GM12878 (cell line): ENCODE measurements at regions not wholly inside any gene's neighbourhood (a gene's known extent, or its start where the extent isn't known, plus 50 kb on each side); places are given as distances from the start of the nearest gene placed in this dataset.

ENCODE experiments used
- CHD1 ChIP-seq: IDR thresholded peaks from 2 replicates; pipeline ENCODE4 v1.6.1; 2012; ENCODE audit warnings: low read depth, low read length, improper control_type of control experiment
- CHD4 ChIP-seq: fragments of 200-600 bp; sonication (generic); IDR thresholded peaks from 2 replicates; pipeline ENCODE4 v1.6.1; 2016; ENCODE audit warnings: mild to moderate bottlenecking
- CREB1 ChIP-seq: IDR thresholded peaks from 2 replicates; pipeline ENCODE4 v1.6.1; 2012; ENCODE audit warnings: low read depth, mild to moderate bottlenecking, inconsistent platforms
- CTCF ChIP-seq, 3 experiments: IDR thresholded peaks in 2 of 3; conservative IDR thresholded peaks in 1 of 3; 2 replicates each; pipeline ENCODE4 v1.5.1; 2011; ENCODE audit warnings: low read depth in 3 of 3, low read length in 3 of 3, mild to moderate bottlenecking in 3 of 3, control low read depth in 2 of 3, moderate library complexity in 2 of 3, inconsistent platforms in 1 of 3, mixed read lengths in 1 of 3; ENCODE audit not compliant: control insufficient read depth in 2 of 3, insufficient read depth in 1 of 3; ENCODE audit errors: extremely low read depth in 1 of 3
- ESRRA ChIP-seq: IDR thresholded peaks from 2 replicates; pipeline ENCODE4 v1.6.1; 2012; ENCODE audit warnings: mild to moderate bottlenecking, low read length, improper control_type of control experiment
- HDAC6 ChIP-seq: fragments of 200-600 bp; sonication (generic); IDR thresholded peaks from one replicate; pipeline ENCODE4 v1.8.0; 2017; ENCODE audit warnings: antibody characterized with exemption; ENCODE audit not compliant: unreplicated experiment
- JUND ChIP-seq: IDR thresholded peaks from 2 replicates; pipeline ENCODE4 v1.6.1; 2012; ENCODE audit warnings: low read depth, mild to moderate bottlenecking, low read length, improper control_type of control experiment, moderate library complexity
- NR2C2 ChIP-seq: IDR thresholded peaks from 2 replicates; pipeline ENCODE4 v1.6.1; 2011; ENCODE audit warnings: borderline replicate concordance, low read depth; ENCODE audit not compliant: control insufficient read depth, insufficient read length
- PAX5 ChIP-seq: IDR thresholded peaks from 2 replicates; pipeline ENCODE4 v1.6.1; 2011; ENCODE audit warnings: low read depth, low read length, borderline replicate concordance
- SMC3 ChIP-seq: IDR thresholded peaks from 2 replicates; pipeline ENCODE4 v1.6.1; 2011; ENCODE audit warnings: low read length, improper control_type of control experiment, borderline replicate concordance
- TBL1XR1 ChIP-seq: IDR thresholded peaks from 2 replicates; pipeline ENCODE4 v1.6.1; 2012; ENCODE audit warnings: low read depth, low read length, improper control_type of control experiment
- TF ChIP-seq, protein P1 (sequence below): IDR thresholded peaks from 2 replicates; pipeline ENCODE4 v1.6.1; 2012; ENCODE audit warnings: low read depth, low read length, improper control_type of control experiment
- TF ChIP-seq, protein P2 (sequence below): fragments of 450-650 bp; IDR thresholded peaks from 2 replicates; pipeline ENCODE4 v1.6.1; 2017; ENCODE audit warnings: mild to moderate bottlenecking, moderate library complexity
- TF ChIP-seq, protein P3 (sequence below): fragments of 450-650 bp; IDR thresholded peaks from 2 replicates; pipeline ENCODE4 v1.6.1; 2017; ENCODE audit warnings: mild to moderate bottlenecking, moderate library complexity

DNA sequence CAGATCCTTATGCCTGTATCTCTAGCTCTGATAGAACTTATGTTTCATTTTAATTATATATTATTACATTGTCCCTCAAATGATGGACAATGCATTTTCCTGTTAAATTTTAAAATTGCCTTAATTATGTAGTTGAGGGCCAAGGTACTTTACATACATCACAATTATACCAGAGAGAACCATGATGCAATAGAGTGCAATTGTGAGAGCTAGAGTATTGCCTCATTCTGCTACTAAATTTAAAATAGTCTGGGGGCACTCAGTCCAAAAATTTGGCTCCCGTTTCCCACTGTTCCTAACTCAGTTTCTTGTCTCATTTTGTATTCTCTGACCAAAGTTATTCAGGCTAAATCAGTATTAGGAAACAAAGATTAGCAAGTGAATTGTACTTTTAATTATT is 378.5 kb upstream of the ZFP42 start:
- TF ChIP-seq CTCF (IDR thresholded peaks at IDR 0.05 in 2 of 3, conservative IDR thresholded peaks at IDR 0.05 in 1 of 3; ENCODE audit: control insufficient read depth in 2 of 3, extremely low read depth in 1 of 3, insufficient read depth in 1 of 3, low read depth in 3 of 3, low read length in 3 of 3), result no peak
- TF ChIP-seq, protein P1, sequence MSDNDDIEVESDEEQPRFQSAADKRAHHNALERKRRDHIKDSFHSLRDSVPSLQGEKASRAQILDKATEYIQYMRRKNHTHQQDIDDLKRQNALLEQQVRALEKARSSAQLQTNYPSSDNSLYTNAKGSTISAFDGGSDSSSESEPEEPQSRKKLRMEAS, result no peak
- no peak for TF ChIP-seq CREB1
- no peak for TF ChIP-seq JUND
- TF ChIP-seq SMC3, result no peak
- no peak for TF ChIP-seq HDAC6
- TF ChIP-seq CHD1, result no peak
- no peak for TF ChIP-seq TBL1XR1
- no peak for TF ChIP-seq CHD4
- TF ChIP-seq, protein P2, sequence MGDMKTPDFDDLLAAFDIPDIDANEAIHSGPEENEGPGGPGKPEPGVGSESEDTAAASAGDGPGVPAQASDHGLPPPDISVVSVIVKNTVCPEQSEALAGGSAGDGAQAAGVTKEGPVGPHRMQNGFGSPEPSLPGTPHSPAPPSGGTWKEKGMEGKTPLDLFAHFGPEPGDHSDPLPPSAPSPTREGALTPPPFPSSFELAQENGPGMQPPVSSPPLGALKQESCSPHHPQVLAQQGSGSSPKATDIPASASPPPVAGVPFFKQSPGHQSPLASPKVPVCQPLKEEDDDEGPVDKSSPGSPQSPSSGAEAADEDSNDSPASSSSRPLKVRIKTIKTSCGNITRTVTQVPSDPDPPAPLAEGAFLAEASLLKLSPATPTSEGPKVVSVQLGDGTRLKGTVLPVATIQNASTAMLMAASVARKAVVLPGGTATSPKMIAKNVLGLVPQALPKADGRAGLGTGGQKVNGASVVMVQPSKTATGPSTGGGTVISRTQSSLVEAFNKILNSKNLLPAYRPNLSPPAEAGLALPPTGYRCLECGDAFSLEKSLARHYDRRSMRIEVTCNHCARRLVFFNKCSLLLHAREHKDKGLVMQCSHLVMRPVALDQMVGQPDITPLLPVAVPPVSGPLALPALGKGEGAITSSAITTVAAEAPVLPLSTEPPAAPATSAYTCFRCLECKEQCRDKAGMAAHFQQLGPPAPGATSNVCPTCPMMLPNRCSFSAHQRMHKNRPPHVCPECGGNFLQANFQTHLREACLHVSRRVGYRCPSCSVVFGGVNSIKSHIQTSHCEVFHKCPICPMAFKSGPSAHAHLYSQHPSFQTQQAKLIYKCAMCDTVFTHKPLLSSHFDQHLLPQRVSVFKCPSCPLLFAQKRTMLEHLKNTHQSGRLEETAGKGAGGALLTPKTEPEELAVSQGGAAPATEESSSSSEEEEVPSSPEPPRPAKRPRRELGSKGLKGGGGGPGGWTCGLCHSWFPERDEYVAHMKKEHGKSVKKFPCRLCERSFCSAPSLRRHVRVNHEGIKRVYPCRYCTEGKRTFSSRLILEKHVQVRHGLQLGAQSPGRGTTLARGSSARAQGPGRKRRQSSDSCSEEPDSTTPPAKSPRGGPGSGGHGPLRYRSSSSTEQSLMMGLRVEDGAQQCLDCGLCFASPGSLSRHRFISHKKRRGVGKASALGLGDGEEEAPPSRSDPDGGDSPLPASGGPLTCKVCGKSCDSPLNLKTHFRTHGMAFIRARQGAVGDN, result no peak
- no peak for TF ChIP-seq PAX5
- no peak for TF ChIP-seq ESRRA
- TF ChIP-seq, protein P3, sequence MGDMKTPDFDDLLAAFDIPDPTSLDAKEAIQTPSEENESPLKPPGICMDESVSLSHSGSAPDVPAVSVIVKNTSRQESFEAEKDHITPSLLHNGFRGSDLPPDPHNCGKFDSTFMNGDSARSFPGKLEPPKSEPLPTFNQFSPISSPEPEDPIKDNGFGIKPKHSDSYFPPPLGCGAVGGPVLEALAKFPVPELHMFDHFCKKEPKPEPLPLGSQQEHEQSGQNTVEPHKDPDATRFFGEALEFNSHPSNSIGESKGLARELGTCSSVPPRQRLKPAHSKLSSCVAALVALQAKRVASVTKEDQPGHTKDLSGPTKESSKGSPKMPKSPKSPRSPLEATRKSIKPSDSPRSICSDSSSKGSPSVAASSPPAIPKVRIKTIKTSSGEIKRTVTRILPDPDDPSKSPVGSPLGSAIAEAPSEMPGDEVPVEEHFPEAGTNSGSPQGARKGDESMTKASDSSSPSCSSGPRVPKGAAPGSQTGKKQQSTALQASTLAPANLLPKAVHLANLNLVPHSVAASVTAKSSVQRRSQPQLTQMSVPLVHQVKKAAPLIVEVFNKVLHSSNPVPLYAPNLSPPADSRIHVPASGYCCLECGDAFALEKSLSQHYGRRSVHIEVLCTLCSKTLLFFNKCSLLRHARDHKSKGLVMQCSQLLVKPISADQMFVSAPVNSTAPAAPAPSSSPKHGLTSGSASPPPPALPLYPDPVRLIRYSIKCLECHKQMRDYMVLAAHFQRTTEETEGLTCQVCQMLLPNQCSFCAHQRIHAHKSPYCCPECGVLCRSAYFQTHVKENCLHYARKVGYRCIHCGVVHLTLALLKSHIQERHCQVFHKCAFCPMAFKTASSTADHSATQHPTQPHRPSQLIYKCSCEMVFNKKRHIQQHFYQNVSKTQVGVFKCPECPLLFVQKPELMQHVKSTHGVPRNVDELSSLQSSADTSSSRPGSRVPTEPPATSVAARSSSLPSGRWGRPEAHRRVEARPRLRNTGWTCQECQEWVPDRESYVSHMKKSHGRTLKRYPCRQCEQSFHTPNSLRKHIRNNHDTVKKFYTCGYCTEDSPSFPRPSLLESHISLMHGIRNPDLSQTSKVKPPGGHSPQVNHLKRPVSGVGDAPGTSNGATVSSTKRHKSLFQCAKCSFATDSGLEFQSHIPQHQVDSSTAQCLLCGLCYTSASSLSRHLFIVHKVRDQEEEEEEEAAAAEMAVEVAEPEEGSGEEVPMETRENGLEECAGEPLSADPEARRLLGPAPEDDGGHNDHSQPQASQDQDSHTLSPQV, result no peak
- no peak for TF ChIP-seq NR2C2
